Right lobe of liver (tissue), 6 donors: ENCODE measurements at regions not wholly inside any gene's neighbourhood (a gene's known extent, or its start where the extent isn't known, plus 50 kb on each side); places are given as distances from the start of the nearest gene placed in this dataset.

ENCODE experiments used
- ATAC-seq, 4 donors: fragments of 200-7000 bp; cut with Tn5 transposase; one replicate each; pipeline ENCODE4 v1.9.1; 2020; ENCODE audit warnings: mild to moderate bottlenecking in 4 of 4, moderate library complexity in 4 of 4
- DNase-seq, 3 donors: peaks; one replicate each; pipeline ENCODE4 v3.0.0-alpha.2; 2020
- H3K27ac ChIP-seq, 3 donors: fragments of 200-600 bp; one replicate each; pipeline ENCODE4 v1.8.0; 2022
- H3K27me3 ChIP-seq, 2 donors: fragments of 200-600 bp; one replicate each; pipeline ENCODE4 v1.8.0; 2022
- H3K36me3 ChIP-seq, 4 donors: fragments of 200-600 bp; sonication (generic) in 1 of 4; one replicate each; pipeline versions ENCODE4 v1.5.1 to v1.8.0; 2017 to 2022; ENCODE audit warnings: control low read depth in 1 of 4
- H3K4me1 ChIP-seq, 4 donors: fragments of 200-600 bp; sonication (generic) in 1 of 4; one replicate each; pipeline versions ENCODE4 v1.5.1 to v1.8.0; 2017 to 2022; ENCODE audit warnings: control low read depth in 1 of 4
- H3K4me3 ChIP-seq, 3 donors: fragments of 200-600 bp; one replicate each; pipeline ENCODE4 v1.8.0; 2022
- H3K9me3 ChIP-seq, 4 donors: fragments of 200-600 bp; sonication (generic) in 1 of 4; one replicate each; pipeline versions ENCODE4 v1.5.1 to v1.8.0; 2017 to 2022; ENCODE audit warnings: control low read depth in 1 of 4
- POLR2A ChIP-seq: fragments of 450-650 bp; IDR thresholded peaks from one replicate; pipeline ENCODE4 v1.6.1; 2017; ENCODE audit warnings: antibody characterized with exemption, mild to moderate bottlenecking
- WGBS: methylation state at CpG from one replicate; pipeline ENCODE4 v1.1.6; 2018; ENCODE audit warnings: low coverage, low lambda C conversion rate; ENCODE audit not compliant: insufficient coverage; ENCODE audit errors: missing lambda C conversion rate; 5-methylcytosine and 5-hydroxymethylcytosine counted together
- intact Hi-C, 2 donors: fragments of 100-400 bp; cut with DNase I; formaldehyde crosslinking; loops; one replicate each; pipeline versions ENCODE4 v1.11.2 to v1.14.1; 2022
- TF ChIP-seq, protein P1 (sequence below), 4 donors: fragments of 200-600 bp in 3 of 4; fragments of 450-650 bp in 1 of 4; IDR thresholded peaks; one replicate each; pipeline versions ENCODE4 v1.5.1 to v1.8.0; 2016 to 2022; ENCODE audit warnings: antibody characterized with exemption in 4 of 4, mild to moderate bottlenecking in 2 of 4
- donor health status: DM: no; HTN: yes; CAD: no.
- donor health status: DM: no; HTN: no; CAD: no.
- donor health status: DM: no; HTN: no; CAD: no.
- donor health status: DM: no; HTN: yes; CAD: no.
- donor health status: DM: no; HTN: yes; CAD: no.

DNA sequence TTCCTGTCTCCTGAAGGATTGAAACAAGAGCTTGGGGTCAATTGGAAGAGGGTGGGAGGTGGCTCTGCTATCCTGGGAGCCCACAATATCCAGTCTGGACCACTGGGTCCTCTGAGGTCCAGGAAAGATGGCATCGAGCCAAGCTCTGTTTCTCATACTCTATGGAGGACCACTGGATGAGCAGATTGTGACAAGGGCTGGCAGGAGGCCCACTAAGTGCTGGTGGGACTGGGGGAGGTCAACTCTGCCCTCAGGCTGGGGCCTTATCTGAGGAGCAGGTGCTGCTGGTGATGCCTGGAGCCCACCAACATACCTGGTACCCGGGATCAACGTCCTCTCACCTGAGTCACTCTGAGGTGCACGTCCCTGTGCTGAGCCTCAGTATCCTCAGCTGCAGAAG is 142.4 kb downstream of the NDUFA10 start:
- peak in 1 of 3 donors; percentile 57 for DNase-seq
- Histone ChIP-seq H3K4me3 (no peak overlapping the region), H3K36me3 (no peaks in the 10 kb centered on the region), H3K27ac (no peak overlapping the region), H3K27me3 (no peaks in the 10 kb centered on the region), H3K4me1 (no peaks in the 10 kb centered on the region), H3K9me3 (no peaks in the 10 kb centered on the region)
- TF ChIP-seq POLR2A: no peak
- TF ChIP-seq, protein P1, sequence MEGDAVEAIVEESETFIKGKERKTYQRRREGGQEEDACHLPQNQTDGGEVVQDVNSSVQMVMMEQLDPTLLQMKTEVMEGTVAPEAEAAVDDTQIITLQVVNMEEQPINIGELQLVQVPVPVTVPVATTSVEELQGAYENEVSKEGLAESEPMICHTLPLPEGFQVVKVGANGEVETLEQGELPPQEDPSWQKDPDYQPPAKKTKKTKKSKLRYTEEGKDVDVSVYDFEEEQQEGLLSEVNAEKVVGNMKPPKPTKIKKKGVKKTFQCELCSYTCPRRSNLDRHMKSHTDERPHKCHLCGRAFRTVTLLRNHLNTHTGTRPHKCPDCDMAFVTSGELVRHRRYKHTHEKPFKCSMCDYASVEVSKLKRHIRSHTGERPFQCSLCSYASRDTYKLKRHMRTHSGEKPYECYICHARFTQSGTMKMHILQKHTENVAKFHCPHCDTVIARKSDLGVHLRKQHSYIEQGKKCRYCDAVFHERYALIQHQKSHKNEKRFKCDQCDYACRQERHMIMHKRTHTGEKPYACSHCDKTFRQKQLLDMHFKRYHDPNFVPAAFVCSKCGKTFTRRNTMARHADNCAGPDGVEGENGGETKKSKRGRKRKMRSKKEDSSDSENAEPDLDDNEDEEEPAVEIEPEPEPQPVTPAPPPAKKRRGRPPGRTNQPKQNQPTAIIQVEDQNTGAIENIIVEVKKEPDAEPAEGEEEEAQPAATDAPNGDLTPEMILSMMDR (IDR thresholded peaks at IDR 0.05): no peak
- no CpG with 5 or more reads among the region's 4 CpGs for WGBS
- intact Hi-C loops: no loop called here
- no peak for ATAC-seq

DNA sequence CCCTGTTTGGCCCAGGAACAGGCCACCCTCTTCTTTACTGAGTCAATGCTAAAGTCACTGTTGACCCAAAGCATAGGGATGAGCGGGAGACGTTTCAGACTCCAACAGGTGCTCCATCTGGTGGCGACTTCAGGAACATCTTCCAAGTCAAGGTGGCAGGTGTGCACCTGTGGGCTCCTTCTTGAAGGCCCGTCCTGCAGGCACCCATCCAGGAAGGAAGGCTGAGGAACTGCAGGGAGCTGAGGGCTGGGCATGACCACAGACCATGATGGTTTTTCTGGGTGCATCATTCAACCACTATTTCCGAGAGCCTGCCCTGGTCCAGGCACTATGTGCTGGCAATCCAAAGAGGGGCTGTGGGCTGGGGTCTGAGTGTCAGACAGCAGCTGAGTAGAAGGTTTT is 142.8 kb downstream of the NDUFA10 start:
- 7% methylated on average over 2 of the region's 5 CpGs for WGBS
- Histone ChIP-seq H3K4me1 (no peaks in the 10 kb centered on the region), H3K27me3 (no peaks in the 10 kb centered on the region), H3K36me3 (no peaks in the 10 kb centered on the region), H3K4me3 (no peak overlapping the region), H3K27ac (no peak overlapping the region), H3K9me3 (no peaks in the 10 kb centered on the region)
- intact Hi-C loops: no loop called here
- no peak for TF ChIP-seq POLR2A
- TF ChIP-seq, protein P1 (IDR thresholded peaks at IDR 0.05): peak; percentile 57 to 70 (median 68)
- peak; percentile 82 to 91 (median 87) for ATAC-seq
- DNase-seq: peak in 2 of 3 donors; percentile 55 to 64

DNA sequence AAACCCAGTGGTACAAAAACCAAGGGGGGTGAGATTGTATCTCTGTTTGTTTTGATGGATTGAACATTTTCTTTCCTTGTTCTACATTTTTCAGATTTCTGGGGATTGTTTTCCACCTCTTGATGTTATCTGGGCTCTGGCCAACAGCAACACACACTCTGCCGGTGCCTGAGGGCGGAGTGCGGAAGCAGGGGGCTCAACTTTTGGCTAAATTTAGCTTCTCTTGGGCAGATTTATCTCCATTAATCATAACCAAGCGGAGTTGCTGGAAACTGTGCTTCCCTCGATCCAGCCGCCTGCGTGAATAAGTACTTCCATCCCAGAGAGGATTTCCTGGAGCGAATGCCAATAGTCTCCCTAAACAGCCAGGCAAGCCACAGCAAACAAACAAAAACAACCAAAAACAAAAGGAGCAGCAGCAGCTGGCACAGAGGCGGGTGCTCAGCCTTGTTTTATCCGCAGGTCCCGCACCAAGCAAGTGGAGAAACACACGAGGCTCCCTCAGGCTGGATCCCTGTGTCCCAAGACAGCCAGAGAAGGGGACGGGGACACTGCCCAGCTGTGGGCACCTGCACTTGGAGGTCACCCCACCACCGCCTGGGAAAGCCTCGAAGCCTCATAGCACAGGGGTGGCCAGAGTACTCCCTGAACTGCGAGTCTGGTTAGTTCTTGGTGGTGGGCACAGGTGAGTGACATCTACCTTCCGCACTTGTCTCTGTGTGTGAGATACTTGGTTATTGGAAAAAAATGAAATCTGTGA is 143.4 kb downstream of the NDUFA10 start:
- peak in 1 of 3 donors; percentile 44 for DNase-seq
- WGBS: 46% methylated on average over 14 of the region's 17 CpGs
- Histone ChIP-seq H3K27ac (no peak overlapping the region), H3K4me1 (no peaks in the 10 kb centered on the region), H3K4me3 (no peak overlapping the region), H3K36me3 (no peaks in the 10 kb centered on the region), H3K27me3 (no peaks in the 10 kb centered on the region), H3K9me3 (no peaks in the 10 kb centered on the region)
- no peak for TF ChIP-seq POLR2A
- TF ChIP-seq, protein P1 (IDR thresholded peaks at IDR 0.05): no peak
- ATAC-seq: peak; percentile 54 to 65 (median 60)
- intact Hi-C loops: no loop called here

DNA sequence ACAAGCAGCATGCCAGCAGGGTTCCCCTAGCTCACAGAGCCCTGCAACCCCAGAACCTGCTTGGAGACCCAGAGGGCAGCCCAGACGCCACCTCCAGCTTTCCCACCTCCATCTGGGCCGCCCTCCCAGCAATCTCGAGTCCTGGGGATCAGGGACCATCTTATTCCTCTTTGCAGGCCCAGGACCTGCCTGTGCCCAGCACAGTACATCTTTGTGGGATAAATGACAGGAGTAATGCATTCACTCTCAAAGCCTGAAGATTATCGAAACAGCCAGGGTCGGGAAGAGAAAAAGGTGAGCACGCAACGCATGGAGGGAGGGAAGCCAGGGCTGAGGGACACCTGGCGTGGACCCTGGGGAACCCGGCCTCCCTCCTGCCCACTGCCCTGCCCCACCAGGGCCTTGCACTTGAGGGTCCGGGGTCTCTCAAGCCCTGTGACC is 144.1 kb downstream of the NDUFA10 start:
- WGBS: 83% methylated on average over 4 of the region's 10 CpGs
- peak in 1 of 3 donors; percentile 39 for DNase-seq
- intact Hi-C loops: no loop called here

More for the DNA sequence above, 144.1 kb downstream of the NDUFA10 start:
- ATAC-seq: peak in 1 of 4 donors; percentile 4
- no peak overlapping the region for H3K4me3 ChIP-seq
- TF ChIP-seq, protein P1 (IDR thresholded peaks at IDR 0.05): no peak
- TF ChIP-seq POLR2A: no peak
- H3K27ac ChIP-seq: no peak overlapping the region
- H3K36me3 ChIP-seq: no peaks in the 10 kb centered on the region
- H3K4me1 ChIP-seq: no peaks in the 10 kb centered on the region
- no peaks in the 10 kb centered on the region for H3K27me3 ChIP-seq
- H3K9me3 ChIP-seq: no peaks in the 10 kb centered on the region
